HCT116 (cell line): ENCODE measurements at regions not wholly inside any gene's neighbourhood (a gene's known extent, or its start where the extent isn't known, plus 50 kb on each side); places are given as distances from the start of the nearest gene placed in this dataset.

Experiments used
- CEBPB ChIP-seq: IDR thresholded peaks from 2 replicates; pipeline ENCODE4 v1.6.1; 2012; ENCODE audit warnings: low read depth
- ELF1 ChIP-seq: IDR thresholded peaks from 2 replicates; pipeline ENCODE4 v1.6.1; 2012; ENCODE audit warnings: low read depth, borderline replicate concordance
- EZH2 ChIP-seq: fragments of 200-600 bp; sonication (generic); IDR thresholded peaks from 2 replicates; pipeline ENCODE4 v1.6.1; 2017; ENCODE audit warnings: antibody characterized with exemption, mixed run types
- EZH2phosphoT487 ChIP-seq: fragments of 200-600 bp; IDR thresholded peaks from 2 replicates; pipeline ENCODE4 v1.6.1; 2018; ENCODE audit warnings: antibody characterized with exemption, borderline replicate concordance
- MAX ChIP-seq: IDR thresholded peaks from 2 replicates; pipeline ENCODE4 v1.6.1; 2012
- POLR2A ChIP-seq: IDR thresholded peaks from 2 replicates; pipeline ENCODE4 v1.7.0; 2011; ENCODE audit warnings: borderline replicate concordance; ENCODE audit not compliant: insufficient read depth, insufficient read length; ENCODE audit errors: extremely low read depth
- POLR2AphosphoS5 ChIP-seq: IDR thresholded peaks from 2 replicates; pipeline ENCODE4 v1.6.1; 2011; ENCODE audit warnings: mild to moderate bottlenecking, low read depth, low read length, moderate library complexity
- RAD21 ChIP-seq: IDR thresholded peaks from 2 replicates; pipeline ENCODE4 v1.6.1; 2012; ENCODE audit warnings: low read depth, mild to moderate bottlenecking
- REST ChIP-seq: IDR thresholded peaks from 2 replicates; pipeline ENCODE4 v1.6.1; 2012; ENCODE audit warnings: low read depth
- SP1 ChIP-seq: IDR thresholded peaks from 2 replicates; pipeline ENCODE4 v1.6.1; 2012; ENCODE audit warnings: low read depth
- SRF ChIP-seq: IDR thresholded peaks from 2 replicates; pipeline ENCODE4 v1.6.1; 2012; ENCODE audit warnings: low read depth
- ZNF274 ChIP-seq: fragments of 200-500 bp; sonication (Bioruptor generic); IDR thresholded peaks from 2 replicates; pipeline ENCODE4 v1.6.1; 2014; ENCODE audit warnings: mild to moderate bottlenecking, low read depth, low read length, inconsistent platforms
- TF ChIP-seq, protein P1 (sequence below), 3 experiments: fragments of 200-600 bp in 1 of 3; sonication (generic) in 1 of 3; IDR thresholded peaks in 2 of 3; conservative IDR thresholded peaks in 1 of 3; 2 replicates each; pipeline ENCODE4 v1.5.1; 2012 to 2017; ENCODE audit warnings: low read depth in 2 of 3, low read length in 2 of 3, antibody characterized with exemption in 1 of 3, borderline replicate concordance in 1 of 3, control low read depth in 1 of 3, mild to moderate bottlenecking in 1 of 3, mixed read lengths in 1 of 3, mixed run types in 1 of 3, moderate library complexity in 1 of 3; ENCODE audit not compliant: insufficient read depth in 1 of 3
- TF ChIP-seq, protein P2 (sequence below): IDR thresholded peaks from 2 replicates; pipeline ENCODE4 v1.6.1; 2012

DNA sequence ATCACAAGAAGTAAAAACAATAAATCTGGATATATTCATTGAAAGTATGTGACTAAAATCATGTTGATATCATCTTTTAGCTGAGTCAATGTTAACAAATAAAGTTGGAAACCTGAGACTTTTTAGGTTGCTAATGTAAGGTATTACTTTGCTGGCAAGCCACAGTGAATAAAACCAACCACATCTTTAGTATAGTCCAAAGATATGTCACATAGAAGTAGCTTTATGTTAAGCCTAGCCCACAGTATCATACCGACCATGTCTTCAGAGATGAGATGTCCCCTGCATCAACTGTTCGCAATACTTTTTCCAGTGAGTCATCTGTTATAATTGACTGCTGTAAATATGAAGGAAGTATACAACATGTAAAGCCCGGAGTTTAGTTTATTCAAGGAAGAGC, 107.6 kb upstream of the MCHR2 start:
- TF ChIP-seq, protein P1, sequence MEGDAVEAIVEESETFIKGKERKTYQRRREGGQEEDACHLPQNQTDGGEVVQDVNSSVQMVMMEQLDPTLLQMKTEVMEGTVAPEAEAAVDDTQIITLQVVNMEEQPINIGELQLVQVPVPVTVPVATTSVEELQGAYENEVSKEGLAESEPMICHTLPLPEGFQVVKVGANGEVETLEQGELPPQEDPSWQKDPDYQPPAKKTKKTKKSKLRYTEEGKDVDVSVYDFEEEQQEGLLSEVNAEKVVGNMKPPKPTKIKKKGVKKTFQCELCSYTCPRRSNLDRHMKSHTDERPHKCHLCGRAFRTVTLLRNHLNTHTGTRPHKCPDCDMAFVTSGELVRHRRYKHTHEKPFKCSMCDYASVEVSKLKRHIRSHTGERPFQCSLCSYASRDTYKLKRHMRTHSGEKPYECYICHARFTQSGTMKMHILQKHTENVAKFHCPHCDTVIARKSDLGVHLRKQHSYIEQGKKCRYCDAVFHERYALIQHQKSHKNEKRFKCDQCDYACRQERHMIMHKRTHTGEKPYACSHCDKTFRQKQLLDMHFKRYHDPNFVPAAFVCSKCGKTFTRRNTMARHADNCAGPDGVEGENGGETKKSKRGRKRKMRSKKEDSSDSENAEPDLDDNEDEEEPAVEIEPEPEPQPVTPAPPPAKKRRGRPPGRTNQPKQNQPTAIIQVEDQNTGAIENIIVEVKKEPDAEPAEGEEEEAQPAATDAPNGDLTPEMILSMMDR (IDR thresholded peaks at IDR 0.05 in 2 of 3, conservative IDR thresholded peaks at IDR 0.05 in 1 of 3; ENCODE audit: borderline replicate concordance in 1 of 3, insufficient read depth in 1 of 3, low read depth in 2 of 3, low read length in 2 of 3): no peak
- no peak for TF ChIP-seq SP1
- TF ChIP-seq POLR2A: no peak
- TF ChIP-seq EZH2: no peak
- no peak for TF ChIP-seq POLR2AphosphoS5
- TF ChIP-seq ZNF274: no peak
- no peak for TF ChIP-seq REST
- TF ChIP-seq EZH2phosphoT487: no peak
- no peak for TF ChIP-seq MAX
- TF ChIP-seq, protein P2, sequence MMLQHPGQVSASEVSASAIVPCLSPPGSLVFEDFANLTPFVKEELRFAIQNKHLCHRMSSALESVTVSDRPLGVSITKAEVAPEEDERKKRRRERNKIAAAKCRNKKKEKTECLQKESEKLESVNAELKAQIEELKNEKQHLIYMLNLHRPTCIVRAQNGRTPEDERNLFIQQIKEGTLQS: no peak
- TF ChIP-seq CEBPB: no peak
- TF ChIP-seq SRF: no peak
- no peak for TF ChIP-seq ELF1
- no peak for TF ChIP-seq RAD21
